Endodermal cell (in vitro differentiated cells): ENCODE measurements at regions not wholly inside any gene's neighbourhood (a gene's known extent, or its start where the extent isn't known, plus 50 kb on each side); places are given as distances from the start of the nearest gene placed in this dataset.

ENCODE experiments used
- DNase-seq: peaks from one replicate; pipeline ENCODE4 v3.0.0-alpha.2; 2017
- H3K27ac ChIP-seq: 2 replicates; pipeline ENCODE4 v1.5.1; 2013; ENCODE audit warnings: mild to moderate bottlenecking, low read depth, low read length, moderate library complexity
- H3K27me3 ChIP-seq: 2 replicates; pipeline ENCODE4 v1.6.1; 2013; ENCODE audit warnings: mild to moderate bottlenecking, low read length, moderate library complexity; ENCODE audit not compliant: insufficient read depth, control insufficient read depth, poor library complexity, severe bottlenecking
- H3K36me3 ChIP-seq: 2 replicates; pipeline ENCODE4 v1.7.0; 2013; ENCODE audit warnings: mild to moderate bottlenecking, low read length, moderate library complexity; ENCODE audit not compliant: control insufficient read depth, insufficient read depth
- H3K4me1 ChIP-seq: one replicate; pipeline ENCODE4 v1.7.0; 2013; ENCODE audit warnings: low read length; ENCODE audit not compliant: control insufficient read depth, insufficient read depth
- H3K4me3 ChIP-seq: 2 replicates; pipeline ENCODE4 v1.5.1; 2013; ENCODE audit warnings: mild to moderate bottlenecking, low read length, moderate library complexity
- H3K9ac ChIP-seq: 2 replicates; pipeline ENCODE4 v1.6.1; 2013; ENCODE audit warnings: mild to moderate bottlenecking, low read length, moderate library complexity; ENCODE audit not compliant: poor library complexity, severe bottlenecking; ENCODE audit errors: extremely low read depth
- H3K9me3 ChIP-seq: 2 replicates; pipeline ENCODE4 v1.6.1; 2013; ENCODE audit warnings: mild to moderate bottlenecking, low read length, moderate library complexity; ENCODE audit not compliant: control insufficient read depth
- H3K27ac Mint-ChIP-seq: 2 replicates; pipeline ENCODE4 v1.8.0; 2020; ENCODE audit warnings: mixed read lengths
- H3K27me3 Mint-ChIP-seq: 2 replicates; pipeline ENCODE4 v1.8.0; 2021; ENCODE audit warnings: mild to moderate bottlenecking, mixed read lengths; ENCODE audit not compliant: insufficient read depth
- H3K36me3 Mint-ChIP-seq: 2 replicates; pipeline ENCODE4 v1.8.0; 2020; ENCODE audit warnings: low read depth, mixed read lengths
- H3K4me1 Mint-ChIP-seq: 2 replicates; pipeline ENCODE4 v1.8.0; 2020; ENCODE audit warnings: mixed read lengths
- H3K4me3 Mint-ChIP-seq: 2 replicates; pipeline ENCODE4 v1.8.0; 2020; ENCODE audit warnings: mild to moderate bottlenecking, moderate library complexity, mixed read lengths
- H3K9me3 Mint-ChIP-seq: 2 replicates; pipeline ENCODE4 v1.8.0; 2020; ENCODE audit warnings: mild to moderate bottlenecking, mixed read lengths
- CTCF ChIP-seq: fragments of 200-600 bp; sonication (generic); conservative IDR thresholded peaks from 2 replicates; pipeline ENCODE4 v1.5.0; 2021; ENCODE audit warnings: antibody characterized with exemption, mild to moderate bottlenecking
- WGBS, 2 experiments: methylation state at CpG; one replicate each; pipeline versions ENCODE4 v1.1.5 to v1.1.7; 2013; ENCODE audit warnings: missing lambda C conversion rate in 2 of 2, mixed read lengths in 1 of 2; ENCODE audit not compliant: insufficient coverage in 1 of 2, insufficient read length in 1 of 2; 5-methylcytosine and 5-hydroxymethylcytosine counted together

GRCh38 chr11:44451706-44452105 is 113.8 kb upstream of the CD82 start:
- no peaks in the 10 kb centered on the region for H3K9me3 Mint-ChIP-seq
- H3K4me1 Mint-ChIP-seq: no peaks in the 10 kb centered on the region
- DNase-seq: no peak
- no peak for TF ChIP-seq CTCF
- no peak overlapping the region for H3K27ac Mint-ChIP-seq
- H3K4me3 ChIP-seq: no peak overlapping the region
- H3K4me1 ChIP-seq: peaks cover 3% of the 10 kb centered on the region
- no peak overlapping the region for H3K4me3 Mint-ChIP-seq
- no peak overlapping the region for H3K27ac ChIP-seq
- 82% methylated on average over 3 of the region's 3 CpGs; no CpG with 5 or more reads in 1 of the 2 experiments for WGBS, 2 experiments
- no peak overlapping the region for H3K9ac ChIP-seq
- H3K36me3 ChIP-seq: no peaks in the 10 kb centered on the region
- H3K27me3 ChIP-seq: no peaks in the 10 kb centered on the region
- no peaks in the 10 kb centered on the region for H3K27me3 Mint-ChIP-seq
- no peaks in the 10 kb centered on the region for H3K36me3 Mint-ChIP-seq
- no peaks in the 10 kb centered on the region for H3K9me3 ChIP-seq

GRCh38 chr11:44452827-44453572 is 112.5 kb upstream of the CD82 start:
- H3K9me3 Mint-ChIP-seq: no peaks in the 10 kb centered on the region
- no peak for DNase-seq
- no peak overlapping the region for H3K4me3 Mint-ChIP-seq
- H3K9me3 ChIP-seq: no peaks in the 10 kb centered on the region
- no peak overlapping the region for H3K9ac ChIP-seq
- TF ChIP-seq CTCF: no peak
- WGBS, 2 experiments: 84 to 89% methylated on average over 7 to 10 of the region's 10 CpGs
- H3K27ac Mint-ChIP-seq: no peak overlapping the region
- no peaks in the 10 kb centered on the region for H3K27me3 ChIP-seq
- no peaks in the 10 kb centered on the region for H3K36me3 Mint-ChIP-seq
- peaks cover 3% of the 10 kb centered on the region for H3K27me3 Mint-ChIP-seq
- no peak overlapping the region for H3K4me3 ChIP-seq
- H3K4me1 Mint-ChIP-seq: no peaks in the 10 kb centered on the region
- H3K27ac ChIP-seq: no peak overlapping the region
- H3K4me1 ChIP-seq: peaks cover 3% of the 10 kb centered on the region
- H3K36me3 ChIP-seq: no peaks in the 10 kb centered on the region

- no peak overlapping the region for H3K27ac ChIP-seq
- no peak for DNase-seq
- H3K27me3 ChIP-seq: no peaks in the 10 kb centered on the region
- no peak overlapping the region for H3K4me3 Mint-ChIP-seq
- no peaks in the 10 kb centered on the region for H3K9me3 ChIP-seq
- H3K36me3 ChIP-seq: no peaks in the 10 kb centered on the region
- no peaks in the 10 kb centered on the region for H3K4me1 Mint-ChIP-seq
- no peak overlapping the region for H3K27ac Mint-ChIP-seq
- H3K9me3 Mint-ChIP-seq: no peaks in the 10 kb centered on the region
- TF ChIP-seq CTCF: no peak
- peaks cover 3% of the 10 kb centered on the region for H3K4me1 ChIP-seq
- H3K4me3 ChIP-seq: no peak overlapping the region
- H3K36me3 Mint-ChIP-seq: no peaks in the 10 kb centered on the region
- peaks cover 6% of the 10 kb centered on the region for H3K27me3 Mint-ChIP-seq
- 87 to 100% methylated on average over 2 to 5 of the region's 5 CpGs for WGBS, 2 experiments
- no peak overlapping the region for H3K9ac ChIP-seq
Measured at GRCh38 chr11:44453871-44454270, 111.6 kb upstream of the CD82 start.
